Keratinocyte (primary cell): ENCODE measurements at regions not wholly inside any gene's neighbourhood (a gene's known extent, or its start where the extent isn't known, plus 50 kb on each side); places are given as distances from the start of the nearest gene placed in this dataset.

Source experiments
- DNase-seq: peaks from one replicate; pipeline ENCODE4 v3.0.0-alpha.2; 2011; ENCODE audit warnings: low read depth, missing footprints, low spot score
- FAIRE-seq: peaks from 2 replicates; lab custom pipeline; 2011; peaks lifted over from hg19 to GRCh38; lab: Jason Lieb, UNC
- H2AFZ ChIP-seq: 2 replicates; pipeline ENCODE4 v1.6.0; 2012; ENCODE audit warnings: low read length, control low read depth, inconsistent platforms; ENCODE audit not compliant: control insufficient read depth
- H3K27ac ChIP-seq: 2 replicates; pipeline ENCODE4 v1.5.1; 2011; ENCODE audit warnings: low read length; ENCODE audit not compliant: control insufficient read depth, insufficient read depth
- H3K27me3 ChIP-seq: 3 replicates; pipeline ENCODE4 v1.6.0; 2011; ENCODE audit warnings: low read length; ENCODE audit not compliant: control insufficient read depth, insufficient read depth; ENCODE audit errors: extremely low read depth
- H3K36me3 ChIP-seq, 2 experiments: 2 replicates in 1 of 2; 3 replicates in 1 of 2; pipeline ENCODE4 v1.5.1; 2011; ENCODE audit warnings: low read length in 2 of 2, mild to moderate bottlenecking in 1 of 2; ENCODE audit not compliant: control insufficient read depth in 2 of 2, insufficient read depth in 2 of 2; ENCODE audit errors: extremely low read depth in 1 of 2
- H3K4me1 ChIP-seq: 3 replicates; pipeline ENCODE4 v1.5.1; 2011; ENCODE audit warnings: low read length; ENCODE audit not compliant: control insufficient read depth, insufficient read depth; ENCODE audit errors: extremely low read depth
- H3K4me2 ChIP-seq: 3 replicates; pipeline ENCODE4 v1.6.0; 2011; ENCODE audit warnings: low read depth, low read length; ENCODE audit not compliant: control insufficient read depth, insufficient read depth; ENCODE audit errors: extremely low read depth
- H3K4me3 ChIP-seq, 3 experiments: fragments of 200-600 bp in 1 of 3; sonication (generic) in 1 of 3; 2 replicates in 2 of 3; 3 replicates in 1 of 3; pipeline ENCODE4 v1.5.1; 2011 to 2016; ENCODE audit warnings: low read length in 3 of 3, mild to moderate bottlenecking in 3 of 3, control low read depth in 2 of 3, inconsistent platforms in 1 of 3, low read depth in 1 of 3, mixed read lengths in 1 of 3, mixed run types in 1 of 3, moderate library complexity in 1 of 3; ENCODE audit not compliant: control insufficient read depth in 2 of 3, insufficient read depth in 2 of 3; ENCODE audit errors: extremely low read depth in 1 of 3
- H3K79me2 ChIP-seq: 2 replicates; pipeline ENCODE4 v1.6.0; 2012; ENCODE audit warnings: low read length; ENCODE audit not compliant: control insufficient read depth, insufficient read depth
- H3K9ac ChIP-seq: 3 replicates; pipeline ENCODE4 v1.6.0; 2011; ENCODE audit warnings: low read length; ENCODE audit not compliant: control insufficient read depth, insufficient read depth; ENCODE audit errors: extremely low read depth
- H3K9me1 ChIP-seq: 3 replicates; pipeline ENCODE4 v1.6.0; 2011; ENCODE audit warnings: low read length; ENCODE audit not compliant: control insufficient read depth, insufficient read depth; ENCODE audit errors: extremely low read depth
- H3K9me3 ChIP-seq: 2 replicates; pipeline ENCODE4 v1.5.1; 2012; ENCODE audit warnings: low read depth, low read length; ENCODE audit not compliant: control insufficient read depth
- H4K20me1 ChIP-seq: 3 replicates; pipeline ENCODE4 v1.6.0; 2011; ENCODE audit warnings: low read length; ENCODE audit not compliant: control insufficient read depth, insufficient read depth; ENCODE audit errors: extremely low read depth
- CTCF ChIP-seq, 3 experiments: IDR thresholded peaks in 1 of 3; conservative IDR thresholded peaks in 1 of 3; optimal IDR thresholded peaks in 1 of 3; 2 replicates in 2 of 3; 3 replicates in 1 of 3; pipeline versions ENCODE3 to v1.5.1; 2011; ENCODE audit warnings: low read length in 3 of 3, mild to moderate bottlenecking in 3 of 3, moderate library complexity in 2 of 3, control low read depth in 1 of 3, inconsistent platforms in 1 of 3; ENCODE audit not compliant: insufficient read depth in 2 of 3; ENCODE audit errors: extremely low read depth in 1 of 3
- EZH2 ChIP-seq: IDR thresholded peaks from one replicate; pipeline ENCODE4 v1.6.1; 2012; ENCODE audit warnings: inconsistent platforms, mild to moderate bottlenecking, low read length, moderate library complexity
- dilution Hi-C: fragments of 300-500 bp; cut with MboI; formaldehyde crosslinking; loops from one replicate; pipeline ENCODE4 v1.7.0; 2020; ENCODE audit warnings: low sequenced_read_pairs; ENCODE audit not compliant: extremely low pct_ligation_motif_present

- no peaks in the 10 kb centered on the region for H3K9me3 ChIP-seq
- DNase-seq (no peak), FAIRE-seq (no peak)
- no peak overlapping the region for H2AFZ ChIP-seq
- no peak overlapping the region for H3K9ac ChIP-seq
- dilution Hi-C loops: loop anchor here (25.0 kb wide), 1 partner anchor 322 kb away; no protein-coding TSS in a partner anchor
- TF ChIP-seq EZH2 (no peak), CTCF (optimal IDR thresholded peaks at IDR 0.05 in 1 of 3, IDR thresholded peaks at IDR 0.05 in 1 of 3, conservative IDR thresholded peaks at IDR 0.05 in 1 of 3; ENCODE audit: extremely low read depth in 1 of 3, insufficient read depth in 2 of 3, low read length in 3 of 3) (no peak)
- H3K36me3 ChIP-seq: no peaks in the 10 kb centered on the region
- H3K4me3 ChIP-seq: no peak overlapping the region
- H3K27ac ChIP-seq: no peak overlapping the region
- H4K20me1 ChIP-seq: no peaks in the 10 kb centered on the region
- peaks cover 5% of the 10 kb centered on the region for H3K4me1 ChIP-seq
- no peak overlapping the region for H3K4me2 ChIP-seq
- no peaks in the 10 kb centered on the region for H3K79me2 ChIP-seq
- no peaks in the 10 kb centered on the region for H3K27me3 ChIP-seq
- no peaks in the 10 kb centered on the region for H3K9me1 ChIP-seq
These were observed 121.1 kb upstream of the NGF start for GRCh38 chr1:115459161-115459560.

DNA sequence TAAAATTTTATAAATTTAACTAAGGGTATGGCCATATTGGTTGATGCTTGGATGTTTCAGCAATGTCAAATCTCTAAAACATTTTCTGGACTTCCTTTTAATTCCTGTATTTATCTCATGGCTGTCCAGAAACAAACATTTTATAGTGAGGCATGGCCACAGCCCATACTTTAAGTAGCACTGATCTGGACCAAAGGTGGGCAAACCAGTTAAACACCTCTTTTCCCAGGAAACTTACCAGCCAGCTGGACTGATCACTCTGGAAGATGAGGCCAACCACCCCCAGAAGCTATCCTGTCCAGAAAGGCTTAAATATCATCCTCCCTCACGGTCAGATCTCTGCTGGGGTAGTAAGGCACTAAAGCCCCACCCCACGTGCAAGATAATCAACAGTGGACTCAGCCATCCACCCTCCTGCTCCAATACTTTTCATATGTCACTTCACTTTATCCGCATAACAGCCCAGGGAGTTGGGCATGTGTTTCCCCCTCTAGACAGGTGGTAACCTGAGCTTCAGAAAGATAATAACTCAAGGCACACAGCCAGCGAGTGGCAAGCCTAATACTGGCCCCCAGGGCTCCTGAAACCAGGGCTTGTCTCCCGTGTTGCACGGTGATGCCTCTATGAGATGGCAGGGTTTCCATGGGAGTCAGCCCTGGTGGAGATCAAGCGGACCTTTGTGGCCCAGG is 120.5 kb upstream of the NGF start:
- no peak overlapping the region for H2AFZ ChIP-seq
- H3K27ac ChIP-seq: no peak overlapping the region
- TF ChIP-seq EZH2: no peak
- TF ChIP-seq CTCF (optimal IDR thresholded peaks at IDR 0.05 in 1 of 3, IDR thresholded peaks at IDR 0.05 in 1 of 3, conservative IDR thresholded peaks at IDR 0.05 in 1 of 3; ENCODE audit: extremely low read depth in 1 of 3, insufficient read depth in 2 of 3, low read length in 3 of 3): no peak
- FAIRE-seq: no peak
- no peak for DNase-seq
- H3K79me2 ChIP-seq: no peaks in the 10 kb centered on the region
- no peaks in the 10 kb centered on the region for H3K9me3 ChIP-seq
- H3K4me1 ChIP-seq: peaks cover 5% of the 10 kb centered on the region
- dilution Hi-C loops: loop anchor here (25.0 kb wide), 1 partner anchor 321 kb away; no protein-coding TSS in a partner anchor
- no peak overlapping the region for H3K4me3 ChIP-seq
- H3K27me3 ChIP-seq: no peaks in the 10 kb centered on the region
- no peak overlapping the region for H3K9ac ChIP-seq
- H4K20me1 ChIP-seq: no peaks in the 10 kb centered on the region
- no peak overlapping the region for H3K4me2 ChIP-seq
- H3K9me1 ChIP-seq: no peaks in the 10 kb centered on the region
- no peaks in the 10 kb centered on the region for H3K36me3 ChIP-seq
